ENCODE measurements at regions not wholly inside any gene's neighbourhood (a gene's known extent, or its start where the extent isn't known, plus 50 kb on each side); places are given as distances from the start of the nearest gene placed in this dataset.

DNA sequence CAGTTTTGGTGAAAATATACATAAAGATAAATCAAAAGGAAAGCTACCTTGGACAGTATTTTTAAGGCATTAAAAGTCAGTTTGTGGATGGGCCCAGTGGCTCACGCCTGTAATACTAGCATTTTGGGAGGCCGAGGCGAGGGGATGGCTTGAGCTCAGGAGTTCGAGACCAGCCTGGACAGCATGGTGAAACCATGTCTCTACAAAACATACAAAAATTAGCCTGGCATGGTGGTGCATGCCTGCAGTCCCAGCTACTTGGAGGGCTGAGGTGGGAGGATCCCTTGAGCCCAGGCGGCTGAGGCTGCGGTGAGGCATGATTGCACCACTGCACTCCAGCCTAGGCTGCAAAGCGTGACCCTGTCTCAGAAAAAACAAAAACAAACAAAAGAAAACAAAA, 1253.8 kb downstream of the MRPL39 start:
- no peak overlapping the region for H4K8ac ChIP-seq (ENCODE audit: low read depth, low read length)
- H2BK15ac ChIP-seq (replicated peaks; ENCODE audit: low read depth), result no peak overlapping the region
- no peak overlapping the region for H3K56ac ChIP-seq (ENCODE audit: low read length)
- no peak overlapping the region for H3K9ac ChIP-seq (ENCODE audit: low read length)
- H3K4me2 ChIP-seq (ENCODE audit: low read length), result no peak overlapping the region
- H4K5ac ChIP-seq (ENCODE audit: low read length), result no peak overlapping the region
- no peaks in the 10 kb centered on the region for H3K79me2 ChIP-seq (ENCODE audit: control insufficient read depth, insufficient read depth, low read length)
- H3K4ac ChIP-seq (ENCODE audit: low read depth, low read length), result no peak overlapping the region
- no peak overlapping the region for H3K23ac ChIP-seq (ENCODE audit: low read length)
- no peaks in the 10 kb centered on the region for H3K4me1 ChIP-seq (ENCODE audit: control insufficient read depth, low read depth, low read length)
- H3K27me3 ChIP-seq (ENCODE audit: insufficient read depth, low read length, poor library complexity), result no peaks in the 10 kb centered on the region
- H2BK5ac ChIP-seq (ENCODE audit: low read length), result no peak overlapping the region
- H3K36me3 ChIP-seq (ENCODE audit: control insufficient read depth, insufficient read depth, low read length), result no peaks in the 10 kb centered on the region
- H3K4me3 ChIP-seq (ENCODE audit: low read length), result no peak overlapping the region
- H2BK120ac ChIP-seq (ENCODE audit: low read depth, low read length), result no peak overlapping the region
- no CpG with 5 or more reads among the region's 7 CpGs for WGBS (ENCODE audit: extremely low coverage, insufficient coverage, low lambda C conversion rate)
- H3K79me1 ChIP-seq (ENCODE audit: low read length), result no peaks in the 10 kb centered on the region
- H3K18ac ChIP-seq (ENCODE audit: low read length), result no peak overlapping the region
- H2AK5ac ChIP-seq (ENCODE audit: low read length), result no peak overlapping the region
- H3K27ac ChIP-seq (ENCODE audit: low read depth, low read length), result no peak overlapping the region
- DNase-seq, result no peak

DNA sequence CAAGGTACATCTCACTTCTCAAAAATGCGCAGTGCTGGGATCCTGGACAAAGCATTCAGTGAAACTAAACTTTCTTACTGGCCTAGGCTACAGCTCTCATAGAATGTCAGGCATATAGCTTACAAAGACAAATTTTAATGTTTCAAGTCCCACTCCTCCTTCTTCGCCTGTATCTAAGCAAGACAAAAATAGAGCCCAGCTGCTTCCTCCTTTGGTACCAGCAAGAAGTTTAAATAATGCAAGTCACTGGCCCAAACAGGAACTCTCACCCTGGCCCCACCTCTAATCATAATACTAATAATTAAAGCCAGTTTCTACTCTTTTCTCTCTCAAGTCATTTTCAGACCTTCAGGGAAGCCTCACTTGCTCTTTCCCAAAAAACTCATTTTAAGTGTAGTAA, 1267.9 kb downstream of the MRPL39 start:
- Histone ChIP-seq H2BK120ac (ENCODE audit: low read depth, low read length) (no peak overlapping the region), H3K36me3 (ENCODE audit: control insufficient read depth, insufficient read depth, low read length) (no peaks in the 10 kb centered on the region), H4K8ac (ENCODE audit: low read depth, low read length) (no peak overlapping the region), H3K27me3 (ENCODE audit: insufficient read depth, low read length, poor library complexity) (no peaks in the 10 kb centered on the region), H3K56ac (ENCODE audit: low read length) (no peak overlapping the region), H3K4me2 (ENCODE audit: low read length) (no peak overlapping the region), H3K4me1 (ENCODE audit: control insufficient read depth, low read depth, low read length) (no peaks in the 10 kb centered on the region), H3K18ac (ENCODE audit: low read length) (no peak overlapping the region), H3K27ac (ENCODE audit: low read depth, low read length) (no peak overlapping the region), H3K23ac (ENCODE audit: low read length) (no peak overlapping the region), H2AK5ac (ENCODE audit: low read length) (no peak overlapping the region), H3K4ac (ENCODE audit: low read depth, low read length) (no peak overlapping the region), H2BK15ac (replicated peaks; ENCODE audit: low read depth) (no peak overlapping the region), H3K79me1 (ENCODE audit: low read length) (no peaks in the 10 kb centered on the region), H3K9ac (ENCODE audit: low read length) (no peak overlapping the region), H2BK5ac (ENCODE audit: low read length) (no peak overlapping the region), H4K5ac (ENCODE audit: low read length) (no peak overlapping the region), H3K79me2 (ENCODE audit: control insufficient read depth, insufficient read depth, low read length) (no peaks in the 10 kb centered on the region), H3K4me3 (ENCODE audit: low read length) (no peak overlapping the region)
- WGBS (ENCODE audit: extremely low coverage, insufficient coverage, low lambda C conversion rate), result no CpG with 5 or more reads among the region's 2 CpGs
- no peak for DNase-seq

DNA sequence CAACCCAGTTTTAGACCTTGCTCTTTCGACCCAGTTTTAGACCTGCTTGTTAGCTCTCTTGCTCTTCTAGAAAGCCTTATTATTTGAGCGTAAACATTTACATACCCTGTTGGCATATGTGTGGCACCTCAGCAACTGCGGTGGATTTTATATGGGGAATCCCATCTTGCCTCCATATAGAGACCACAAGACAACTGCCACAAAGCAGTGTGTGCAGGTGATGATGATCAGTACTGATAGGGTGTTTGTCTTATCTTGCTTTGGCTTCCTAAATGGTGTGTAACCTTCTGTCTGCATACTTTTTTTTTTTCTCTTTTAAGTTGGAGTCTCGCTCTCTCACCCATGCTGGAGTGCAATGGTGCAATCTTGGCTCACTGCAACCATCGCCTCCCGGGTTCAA, 1270.8 kb downstream of the MRPL39 start:
- no peak overlapping the region for H4K8ac ChIP-seq (ENCODE audit: low read depth, low read length)
- H3K18ac ChIP-seq (ENCODE audit: low read length), result no peak overlapping the region
- H3K4me3 ChIP-seq (ENCODE audit: low read length), result no peak overlapping the region

DNA sequence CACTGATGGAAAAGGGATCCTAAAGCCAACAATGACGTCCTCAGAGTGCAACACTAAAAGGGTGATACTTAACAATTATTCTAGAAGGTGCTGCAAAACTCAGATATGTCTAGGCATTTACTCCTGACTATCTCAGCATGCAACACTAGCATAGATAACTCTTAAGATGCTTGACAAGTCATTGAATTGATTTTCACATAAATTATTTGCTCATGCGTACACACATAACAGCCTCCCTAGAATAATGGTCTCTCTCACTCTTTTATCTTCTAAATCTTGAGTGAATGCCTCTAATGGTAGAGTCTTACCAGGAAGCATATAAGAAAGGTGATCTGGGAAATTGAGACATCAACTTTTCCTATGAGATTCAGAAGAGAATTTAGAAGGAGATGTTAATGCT, 1283.7 kb downstream of the MRPL39 start:
- Histone ChIP-seq H3K4me2 (ENCODE audit: low read length) (no peak overlapping the region), H3K27ac (ENCODE audit: low read depth, low read length) (no peak overlapping the region)
- WGBS (ENCODE audit: extremely low coverage, insufficient coverage, low lambda C conversion rate), result no CpG with 5 or more reads among the region's 2 CpGs

More for the DNA sequence above, 1270.8 kb downstream of the MRPL39 start:
- Histone ChIP-seq H3K27me3 (ENCODE audit: insufficient read depth, low read length, poor library complexity) (no peaks in the 10 kb centered on the region), H3K79me1 (ENCODE audit: low read length) (no peaks in the 10 kb centered on the region), H3K79me2 (ENCODE audit: control insufficient read depth, insufficient read depth, low read length) (no peaks in the 10 kb centered on the region), H3K9ac (ENCODE audit: low read length) (no peak overlapping the region), H2BK5ac (ENCODE audit: low read length) (no peak overlapping the region), H3K56ac (ENCODE audit: low read length) (no peak overlapping the region), H3K4me2 (ENCODE audit: low read length) (no peak overlapping the region), H3K4me1 (ENCODE audit: control insufficient read depth, low read depth, low read length) (no peaks in the 10 kb centered on the region), H2AK5ac (ENCODE audit: low read length) (no peak overlapping the region), H2BK15ac (replicated peaks; ENCODE audit: low read depth) (no peak overlapping the region), H3K23ac (ENCODE audit: low read length) (no peak overlapping the region), H3K36me3 (ENCODE audit: control insufficient read depth, insufficient read depth, low read length) (no peaks in the 10 kb centered on the region), H4K5ac (ENCODE audit: low read length) (no peak overlapping the region), H2BK120ac (ENCODE audit: low read depth, low read length) (no peak overlapping the region), H3K4ac (ENCODE audit: low read depth, low read length) (no peak overlapping the region), H3K27ac (ENCODE audit: low read depth, low read length) (no peak overlapping the region)
- no peak for DNase-seq
- no CpG with 5 or more reads among the region's 6 CpGs for WGBS (ENCODE audit: extremely low coverage, insufficient coverage, low lambda C conversion rate)

DNA sequence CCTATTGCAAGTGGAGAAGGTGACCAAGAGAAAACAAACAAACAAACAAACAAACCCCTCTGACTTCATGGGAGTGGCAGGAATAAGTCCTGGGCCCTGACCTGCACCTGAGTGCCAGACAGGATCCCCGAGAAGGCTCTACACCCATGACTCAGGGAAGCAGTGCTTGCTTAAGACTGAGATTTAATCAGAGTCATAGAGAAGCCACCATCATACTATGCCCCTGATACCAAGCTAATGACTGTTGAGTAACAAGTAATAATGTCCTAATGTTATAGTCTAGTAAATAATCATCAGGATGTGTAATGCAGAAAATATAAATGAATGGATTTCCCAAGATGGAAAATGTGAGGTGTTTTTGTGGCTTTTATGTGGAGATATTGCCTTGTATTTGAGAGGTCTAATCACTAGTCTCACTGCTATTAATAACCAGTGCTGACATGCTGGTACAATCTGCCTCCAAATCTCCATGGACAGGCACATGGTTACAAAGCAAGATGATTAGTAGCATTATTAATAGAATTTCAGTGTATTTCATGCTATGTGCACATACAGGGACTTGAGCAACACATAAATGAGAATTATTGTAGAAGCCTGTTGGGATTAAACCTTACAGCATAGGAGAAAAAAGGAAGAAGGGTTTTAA, 1290.9 kb downstream of the MRPL39 start:
- no peak overlapping the region for H2BK15ac ChIP-seq (replicated peaks; ENCODE audit: low read depth)
- no peak overlapping the region for H2BK5ac ChIP-seq (ENCODE audit: low read length)
- H4K8ac ChIP-seq (ENCODE audit: low read depth, low read length), result no peak overlapping the region
- H3K36me3 ChIP-seq (ENCODE audit: control insufficient read depth, insufficient read depth, low read length), result no peaks in the 10 kb centered on the region
- no peaks in the 10 kb centered on the region for H3K79me2 ChIP-seq (ENCODE audit: control insufficient read depth, insufficient read depth, low read length)
- no peaks in the 10 kb centered on the region for H3K4me1 ChIP-seq (ENCODE audit: control insufficient read depth, low read depth, low read length)
- no peak overlapping the region for H4K5ac ChIP-seq (ENCODE audit: low read length)
- no peak overlapping the region for H3K27ac ChIP-seq (ENCODE audit: low read depth, low read length)
- H3K4me3 ChIP-seq (ENCODE audit: low read length), result no peak overlapping the region
- no CpG with 5 or more reads among the region's 1 CpG for WGBS (ENCODE audit: extremely low coverage, insufficient coverage, low lambda C conversion rate)
- no peak overlapping the region for H3K9ac ChIP-seq (ENCODE audit: low read length)
- no peak overlapping the region for H2BK120ac ChIP-seq (ENCODE audit: low read depth, low read length)
- no peak overlapping the region for H3K56ac ChIP-seq (ENCODE audit: low read length)
- H3K23ac ChIP-seq (ENCODE audit: low read length), result no peak overlapping the region
- no peak overlapping the region for H2AK5ac ChIP-seq (ENCODE audit: low read length)
- H3K4me2 ChIP-seq (ENCODE audit: low read length), result no peak overlapping the region
- H3K18ac ChIP-seq (ENCODE audit: low read length), result no peak overlapping the region
- H3K27me3 ChIP-seq (ENCODE audit: insufficient read depth, low read length, poor library complexity), result no peaks in the 10 kb centered on the region
- no peaks in the 10 kb centered on the region for H3K79me1 ChIP-seq (ENCODE audit: low read length)
- no peak overlapping the region for H3K4ac ChIP-seq (ENCODE audit: low read depth, low read length)
- no peak for DNase-seq

More for the DNA sequence above, 1283.7 kb downstream of the MRPL39 start:
- Histone ChIP-seq H3K4me3 (ENCODE audit: low read length) (no peak overlapping the region), H2AK5ac (ENCODE audit: low read length) (no peak overlapping the region), H2BK5ac (ENCODE audit: low read length) (no peak overlapping the region), H3K4me1 (ENCODE audit: control insufficient read depth, low read depth, low read length) (no peaks in the 10 kb centered on the region), H3K79me1 (ENCODE audit: low read length) (no peaks in the 10 kb centered on the region), H3K56ac (ENCODE audit: low read length) (no peak overlapping the region), H3K36me3 (ENCODE audit: control insufficient read depth, insufficient read depth, low read length) (no peaks in the 10 kb centered on the region), H3K9ac (ENCODE audit: low read length) (no peak overlapping the region), H4K8ac (ENCODE audit: low read depth, low read length) (no peak overlapping the region), H3K4ac (ENCODE audit: low read depth, low read length) (no peak overlapping the region), H2BK15ac (replicated peaks; ENCODE audit: low read depth) (no peak overlapping the region), H3K79me2 (ENCODE audit: control insufficient read depth, insufficient read depth, low read length) (no peaks in the 10 kb centered on the region), H3K23ac (ENCODE audit: low read length) (no peak overlapping the region), H2BK120ac (ENCODE audit: low read depth, low read length) (no peak overlapping the region), H3K18ac (ENCODE audit: low read length) (no peak overlapping the region), H4K5ac (ENCODE audit: low read length) (no peak overlapping the region), H3K27me3 (ENCODE audit: insufficient read depth, low read length, poor library complexity) (no peaks in the 10 kb centered on the region)
- DNase-seq, result no peak

DNA sequence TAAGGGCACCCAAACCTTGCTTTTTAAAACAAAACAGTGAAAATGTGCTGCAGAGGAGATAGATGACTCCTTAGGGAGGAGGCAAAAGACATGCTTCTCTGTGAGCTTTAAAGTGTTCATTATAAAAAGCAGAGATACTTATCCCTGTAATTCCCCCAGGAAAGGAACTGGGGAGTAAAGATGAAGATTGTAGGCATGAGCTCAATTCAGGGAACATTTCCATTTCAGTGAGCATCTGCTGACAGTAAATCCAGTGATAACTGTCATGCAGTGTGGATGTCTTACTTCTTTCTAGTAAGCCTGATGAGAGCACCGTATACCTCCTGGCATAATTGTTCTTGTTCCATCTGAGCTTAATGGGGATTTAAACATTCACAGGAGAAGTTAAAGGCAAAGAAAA, 1296.5 kb downstream of the MRPL39 start:
- no peak overlapping the region for H3K56ac ChIP-seq (ENCODE audit: low read length)
- H4K8ac ChIP-seq (ENCODE audit: low read depth, low read length), result no peak overlapping the region
- no peak overlapping the region for H3K4me2 ChIP-seq (ENCODE audit: low read length)
- H4K5ac ChIP-seq (ENCODE audit: low read length), result no peak overlapping the region
- no peak overlapping the region for H2BK5ac ChIP-seq (ENCODE audit: low read length)
- H3K9ac ChIP-seq (ENCODE audit: low read length), result no peak overlapping the region
- no peak overlapping the region for H3K4ac ChIP-seq (ENCODE audit: low read depth, low read length)
- H3K79me1 ChIP-seq (ENCODE audit: low read length), result no peaks in the 10 kb centered on the region
- H3K36me3 ChIP-seq (ENCODE audit: control insufficient read depth, insufficient read depth, low read length), result no peaks in the 10 kb centered on the region
- no peak overlapping the region for H3K27ac ChIP-seq (ENCODE audit: low read depth, low read length)
- no peak overlapping the region for H2BK15ac ChIP-seq (replicated peaks; ENCODE audit: low read depth)
- H3K4me1 ChIP-seq (ENCODE audit: control insufficient read depth, low read depth, low read length), result no peaks in the 10 kb centered on the region
- H3K27me3 ChIP-seq (ENCODE audit: insufficient read depth, low read length, poor library complexity), result no peaks in the 10 kb centered on the region
- H3K79me2 ChIP-seq (ENCODE audit: control insufficient read depth, insufficient read depth, low read length), result no peaks in the 10 kb centered on the region
- H2BK120ac ChIP-seq (ENCODE audit: low read depth, low read length), result no peak overlapping the region
- no peak for DNase-seq
- no CpG with 5 or more reads among the region's 1 CpG for WGBS (ENCODE audit: extremely low coverage, insufficient coverage, low lambda C conversion rate)
- H2AK5ac ChIP-seq (ENCODE audit: low read length), result no peak overlapping the region
- no peak overlapping the region for H3K23ac ChIP-seq (ENCODE audit: low read length)
- H3K4me3 ChIP-seq (ENCODE audit: low read length), result no peak overlapping the region
- no peak overlapping the region for H3K18ac ChIP-seq (ENCODE audit: low read length)
